AG04450 (cell line): ENCODE measurements at regions not wholly inside any gene's neighbourhood (a gene's known extent, or its start where the extent isn't known, plus 50 kb on each side); places are given as distances from the start of the nearest gene placed in this dataset.
"Not testable (repeated sequence)": the region's sequence is repeated elsewhere in the genome, so short reads cannot be mapped to it uniquely, and the experiment has no call there.

Experiments used
- CTCF ChIA-PET: fragments of 300-600, 350-600 bp; formaldehyde crosslinking; extraction: SDS; loops from one replicate; lab custom pipeline; 2022; ENCODE audit warnings: antibody characterized with exemption, inconsistent platforms; lab: Charles Lee
- POLR2A ChIA-PET: fragments of 350-600 bp; formaldehyde crosslinking; extraction: SDS; loops from one replicate; lab custom pipeline; 2021; ENCODE audit warnings: antibody characterized with exemption, inconsistent platforms; lab: Yijun Ruan, JAX
- DNase-seq: peaks from one replicate; pipeline ENCODE4 v3.0.0-alpha.2; 2011; ENCODE audit warnings: low read depth, low spot score
- H3K27ac ChIP-seq: one replicate; pipeline ENCODE4 v1.5.1; 2012; ENCODE audit warnings: low read depth, low read length, control low read depth
- H3K27me3 ChIP-seq: one replicate; pipeline ENCODE4 v1.6.0; 2012; ENCODE audit warnings: low read length; ENCODE audit not compliant: control insufficient read depth, insufficient read depth
- H3K4me3 ChIP-seq: 2 replicates; pipeline ENCODE4 v1.5.1; 2011; ENCODE audit warnings: mild to moderate bottlenecking, low read depth, low read length, control low read depth
- H3K9me3 ChIP-seq: 2 replicates; pipeline ENCODE4 v1.5.1; 2012; ENCODE audit warnings: low read length; ENCODE audit not compliant: control insufficient read depth, insufficient read depth
- CTCF ChIP-seq: IDR thresholded peaks from 2 replicates; pipeline ENCODE4 v1.5.1; 2011; ENCODE audit warnings: low read depth, low read length, control low read depth, inconsistent platforms

GRCh38 chr16:86952769-86953168, 364.4 kb downstream of the C16orf95 start:
- no peaks in the 10 kb centered on the region for H3K27me3 ChIP-seq
- H3K27ac ChIP-seq: peak overlapping the region; percentile 97
- ChIA-PET CTCF (interaction anchor here (1.0 to 1.6 kb wide), 3 partner anchors 30 to 388 kb away, joined by 3 to 6 read pairs (median 4); no protein-coding TSS in a partner anchor), POLR2A (interaction anchor here (1.3 to 3.0 kb wide), 3 partner anchors 8 to 377 kb away, joined by 4 to 11 read pairs (median 8); no protein-coding TSS in a partner anchor)
- TF ChIP-seq CTCF: no peak
- H3K9me3 ChIP-seq: peaks cover 7% of the 10 kb centered on the region
- DNase-seq: no peak
- H3K4me3 ChIP-seq: no peak overlapping the region

GRCh38 chr16:86953631-86954391, 363.4 kb downstream of the C16orf95 start:
- POLR2A ChIA-PET: interaction anchor here (3.0 kb wide), 1 partner anchor 24 kb away, joined by 11 read pairs; no protein-coding TSS in a partner anchor
- peaks cover 7% of the 10 kb centered on the region for H3K9me3 ChIP-seq
- no peak overlapping the region for H3K27ac ChIP-seq
- no peaks in the 10 kb centered on the region for H3K27me3 ChIP-seq
- no peak overlapping the region for H3K4me3 ChIP-seq
- no peak for DNase-seq
- TF ChIP-seq CTCF: no peak
- CTCF ChIA-PET: interaction anchor here (0.6 to 1.6 kb wide), 3 partner anchors 108 to 389 kb away, joined by 4 to 6 read pairs (median 4); no protein-coding TSS in a partner anchor

GRCh38 chr16:86955136-86955855, 361.9 kb downstream of the C16orf95 start:
- Histone ChIP-seq H3K9me3 (peaks cover 7% of the 10 kb centered on the region), H3K27me3 (no peaks in the 10 kb centered on the region), H3K4me3 (no peak overlapping the region), H3K27ac (no peak overlapping the region)
- ChIA-PET POLR2A (no interaction called here), CTCF (interaction anchor here (0.6 kb wide), 1 partner anchor 379 kb away, joined by 4 read pairs; no protein-coding TSS in a partner anchor)
- DNase-seq: no peak
- TF ChIP-seq CTCF: no peak

- CTCF ChIA-PET: no interaction called here
- no peak overlapping the region for H3K4me3 ChIP-seq
- no peaks in the 10 kb centered on the region for H3K27me3 ChIP-seq
- POLR2A ChIA-PET: no interaction called here
- peaks cover 7% of the 10 kb centered on the region for H3K9me3 ChIP-seq
- TF ChIP-seq CTCF: no peak
- H3K27ac ChIP-seq: no peak overlapping the region
- DNase-seq: no peak
Measured at GRCh38 chr16:86956437-86956836, 360.8 kb downstream of the C16orf95 start.

GRCh38 chr16:86957662-86958198, 359.5 kb downstream of the C16orf95 start:
- H3K9me3 ChIP-seq, H3K27me3 ChIP-seq, POLR2A ChIA-PET, H3K27ac ChIP-seq, H3K4me3 ChIP-seq, DNase-seq, CTCF ChIA-PET: not testable (repeated sequence)
